ENCODE measurements at regions not wholly inside any gene's neighbourhood (a gene's known extent, or its start where the extent isn't known, plus 50 kb on each side); places are given as distances from the start of the nearest gene placed in this dataset.

GRCh38 chr1:199357599-199357998 lies 669.9 kb upstream of the NR5A2 start:
- TF ChIP-seq, protein P1, sequence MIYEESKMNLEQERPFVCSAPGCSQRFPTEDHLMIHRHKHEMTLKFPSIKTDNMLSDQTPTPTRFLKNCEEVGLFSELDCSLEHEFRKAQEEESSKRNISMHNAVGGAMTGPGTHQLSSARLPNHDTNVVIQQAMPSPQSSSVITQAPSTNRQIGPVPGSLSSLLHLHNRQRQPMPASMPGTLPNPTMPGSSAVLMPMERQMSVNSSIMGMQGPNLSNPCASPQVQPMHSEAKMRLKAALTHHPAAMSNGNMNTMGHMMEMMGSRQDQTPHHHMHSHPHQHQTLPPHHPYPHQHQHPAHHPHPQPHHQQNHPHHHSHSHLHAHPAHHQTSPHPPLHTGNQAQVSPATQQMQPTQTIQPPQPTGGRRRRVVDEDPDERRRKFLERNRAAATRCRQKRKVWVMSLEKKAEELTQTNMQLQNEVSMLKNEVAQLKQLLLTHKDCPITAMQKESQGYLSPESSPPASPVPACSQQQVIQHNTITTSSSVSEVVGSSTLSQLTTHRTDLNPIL (CRISPR knock-in tag; IDR thresholded peaks at IDR 0.05; ENCODE audit: low read depth) = no peak
- no peak for TF ChIP-seq ZNF565 (CRISPR knock-in tag; conservative IDR thresholded peaks at IDR 0.05; ENCODE audit: low read depth)
- no peak for TF ChIP-seq ZNF70 (CRISPR knock-in tag; IDR thresholded peaks at IDR 0.05)
- no peak for TF ChIP-seq PATZ1 (CRISPR knock-in tag; IDR thresholded peaks at IDR 0.05; ENCODE audit: borderline replicate concordance)
